H1 (cell line): ENCODE measurements at regions not wholly inside any gene's neighbourhood (a gene's known extent, or its start where the extent isn't known, plus 50 kb on each side); places are given as distances from the start of the nearest gene placed in this dataset.

ENCODE experiments used
- CREB1 ChIP-seq: IDR thresholded peaks from 2 replicates; pipeline ENCODE4 v1.6.1; 2012; ENCODE audit warnings: inconsistent platforms
- GTF2F1 ChIP-seq: IDR thresholded peaks from 2 replicates; pipeline ENCODE4 v1.6.1; 2012; ENCODE audit warnings: low read depth, low read length, improper control_type of control experiment, borderline replicate concordance
- MAFK ChIP-seq: IDR thresholded peaks from 2 replicates; pipeline ENCODE4 v1.6.1; 2012; ENCODE audit warnings: low read depth, mild to moderate bottlenecking, improper control_type of control experiment, low read length
- POLR2A ChIP-seq, 2 experiments: IDR thresholded peaks; 1 replicate in 1 of 2; 2 replicates in 1 of 2; pipeline ENCODE4 v1.6.1; 2011; ENCODE audit warnings: low read depth in 2 of 2, low read length in 2 of 2, mild to moderate bottlenecking in 2 of 2; ENCODE audit errors: control extremely low read depth in 1 of 2
- TF ChIP-seq, protein P1 (sequence below): IDR thresholded peaks from 2 replicates; pipeline ENCODE4 v1.6.1; 2012; ENCODE audit warnings: inconsistent platforms

DNA sequence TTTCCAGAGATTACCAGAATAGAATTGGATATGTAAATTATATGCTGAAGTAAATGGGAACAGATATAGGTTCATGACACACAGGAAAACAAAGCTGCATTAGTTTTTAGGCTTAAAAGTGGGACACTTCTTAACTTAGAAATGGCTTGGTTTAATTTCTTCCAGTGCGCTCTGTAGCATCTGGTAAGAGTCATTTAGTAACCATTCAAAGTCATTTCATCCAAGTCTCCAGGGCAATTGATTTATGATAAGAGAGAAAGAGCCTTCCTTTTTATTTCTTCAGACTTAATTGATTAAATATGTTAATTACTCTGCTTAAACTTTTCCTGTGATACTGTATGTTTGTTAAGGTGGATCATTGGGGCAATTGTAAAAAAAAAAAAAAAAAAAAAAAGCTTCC, 368.0 kb downstream of the DOK5 start (continued):
- TF ChIP-seq POLR2A (IDR thresholded peaks at IDR 0.05; ENCODE audit: control extremely low read depth in 1 of 2, low read depth in 2 of 2, low read length in 2 of 2): no peak
- TF ChIP-seq MAFK: no peak
- no peak for TF ChIP-seq CREB1
- TF ChIP-seq GTF2F1: no peak
- TF ChIP-seq, protein P1, sequence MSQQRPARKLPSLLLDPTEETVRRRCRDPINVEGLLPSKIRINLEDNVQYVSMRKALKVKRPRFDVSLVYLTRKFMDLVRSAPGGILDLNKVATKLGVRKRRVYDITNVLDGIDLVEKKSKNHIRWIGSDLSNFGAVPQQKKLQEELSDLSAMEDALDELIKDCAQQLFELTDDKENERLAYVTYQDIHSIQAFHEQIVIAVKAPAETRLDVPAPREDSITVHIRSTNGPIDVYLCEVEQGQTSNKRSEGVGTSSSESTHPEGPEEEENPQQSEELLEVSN: no peak
